GM19328 (cell line): ENCODE measurements at regions not wholly inside any gene's neighbourhood (a gene's known extent, or its start where the extent isn't known, plus 50 kb on each side); places are given as distances from the start of the nearest gene placed in this dataset.
"Not testable (repeated sequence)": the region's sequence is repeated elsewhere in the genome, so short reads cannot be mapped to it uniquely, and the experiment has no call there.

Experiments used
- ATAC-seq: cut with Tn5 transposase; IDR thresholded peaks from one replicate; pipeline ENCODE4 v1.9.1; 2021; ENCODE audit warnings: mild to moderate bottlenecking, moderate library complexity; ENCODE audit not compliant: unreplicated experiment

GRCh38 chr3:187850258-187850921 lies 105.1 kb upstream of the BCL6 start:
- ATAC-seq: no peak

- ATAC-seq: no peak
These were observed 107.8 kb upstream of the BCL6 start for GRCh38 chr3:187852842-187853730.

- no peak for ATAC-seq
These were observed 109.9 kb upstream of the BCL6 start for GRCh38 chr3:187855131-187855530.

GRCh38 chr3:187856555-187856954 lies 111.3 kb upstream of the BCL6 start:
- ATAC-seq: no peak

- no peak for ATAC-seq
These were observed 112.8 kb upstream of the BCL6 start for GRCh38 chr3:187858041-187858440.

- no peak for ATAC-seq
These were observed 113.4 kb upstream of the BCL6 start for GRCh38 chr3:187858711-187859110.

- not testable (repeated sequence) for ATAC-seq
These were observed 117.5 kb upstream of the BCL6 start for GRCh38 chr3:187862701-187863277.

- ATAC-seq: no peak
These were observed 125.3 kb upstream of the BCL6 start for GRCh38 chr3:187870360-187871203.

GRCh38 chr3:187871204-187871591 lies 125.9 kb upstream of the BCL6 start:
- no peak for ATAC-seq

- ATAC-seq: no peak
These were observed 126.6 kb upstream of the BCL6 start for GRCh38 chr3:187871848-187872247.

- ATAC-seq: no peak
These were observed 128.6 kb upstream of the BCL6 start for GRCh38 chr3:187873843-187874242.

- ATAC-seq: no peak
These were observed 130.6 kb upstream of the BCL6 start for GRCh38 chr3:187875863-187876262.

GRCh38 chr3:187878772-187879518 lies 133.7 kb upstream of the BCL6 start:
- ATAC-seq: no peak

GRCh38 chr3:187880441-187880840 lies 135.2 kb upstream of the BCL6 start:
- ATAC-seq: no peak

GRCh38 chr3:187880851-187881250 lies 135.6 kb upstream of the BCL6 start:
- ATAC-seq: no peak

- ATAC-seq: no peak
These were observed 143.4 kb upstream of the BCL6 start for GRCh38 chr3:187888701-187889100.

- no peak for ATAC-seq
These were observed 143.8 kb upstream of the BCL6 start for GRCh38 chr3:187889106-187889505.

- no peak for ATAC-seq
These were observed 144.5 kb upstream of the BCL6 start for GRCh38 chr3:187889601-187890404.

GRCh38 chr3:187890405-187890752 lies 145.1 kb upstream of the BCL6 start:
- not testable (repeated sequence) for ATAC-seq

GRCh38 chr3:187896646-187897045 lies 151.4 kb upstream of the BCL6 start:
- no peak for ATAC-seq
